ENCODE measurements at regions not wholly inside any gene's neighbourhood (a gene's known extent, or its start where the extent isn't known, plus 50 kb on each side); places are given as distances from the start of the nearest gene placed in this dataset.

DNA sequence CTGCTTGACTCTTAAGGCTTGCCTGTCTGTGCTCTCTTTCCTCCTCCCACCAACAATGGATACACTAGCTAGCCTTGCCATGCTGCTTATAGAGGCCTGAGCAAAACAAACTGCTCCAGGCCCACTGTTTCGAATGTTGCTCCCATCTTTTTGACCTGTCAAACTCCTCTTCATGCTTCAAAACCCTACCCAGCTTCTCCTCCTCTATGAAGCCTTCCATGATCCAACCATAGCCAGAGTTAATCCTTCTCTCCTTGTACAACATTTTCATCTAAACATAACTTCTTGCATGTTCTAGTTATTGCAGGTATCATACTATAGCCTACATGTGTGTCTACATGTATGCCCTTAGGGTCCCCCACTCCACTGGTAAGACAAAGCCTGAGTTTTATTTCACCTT is 426.7 kb upstream of the MGMT start:
- TF ChIP-seq, protein P1, sequence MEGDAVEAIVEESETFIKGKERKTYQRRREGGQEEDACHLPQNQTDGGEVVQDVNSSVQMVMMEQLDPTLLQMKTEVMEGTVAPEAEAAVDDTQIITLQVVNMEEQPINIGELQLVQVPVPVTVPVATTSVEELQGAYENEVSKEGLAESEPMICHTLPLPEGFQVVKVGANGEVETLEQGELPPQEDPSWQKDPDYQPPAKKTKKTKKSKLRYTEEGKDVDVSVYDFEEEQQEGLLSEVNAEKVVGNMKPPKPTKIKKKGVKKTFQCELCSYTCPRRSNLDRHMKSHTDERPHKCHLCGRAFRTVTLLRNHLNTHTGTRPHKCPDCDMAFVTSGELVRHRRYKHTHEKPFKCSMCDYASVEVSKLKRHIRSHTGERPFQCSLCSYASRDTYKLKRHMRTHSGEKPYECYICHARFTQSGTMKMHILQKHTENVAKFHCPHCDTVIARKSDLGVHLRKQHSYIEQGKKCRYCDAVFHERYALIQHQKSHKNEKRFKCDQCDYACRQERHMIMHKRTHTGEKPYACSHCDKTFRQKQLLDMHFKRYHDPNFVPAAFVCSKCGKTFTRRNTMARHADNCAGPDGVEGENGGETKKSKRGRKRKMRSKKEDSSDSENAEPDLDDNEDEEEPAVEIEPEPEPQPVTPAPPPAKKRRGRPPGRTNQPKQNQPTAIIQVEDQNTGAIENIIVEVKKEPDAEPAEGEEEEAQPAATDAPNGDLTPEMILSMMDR (IDR thresholded peaks at IDR 0.05; ENCODE audit: low read length, missing control alignments): no peak
- no peak overlapping the region for H3K4me3 ChIP-seq (replicated peaks; ENCODE audit: low read depth, low read length)
- DNase-seq (ENCODE audit: low read depth): no peak

DNA sequence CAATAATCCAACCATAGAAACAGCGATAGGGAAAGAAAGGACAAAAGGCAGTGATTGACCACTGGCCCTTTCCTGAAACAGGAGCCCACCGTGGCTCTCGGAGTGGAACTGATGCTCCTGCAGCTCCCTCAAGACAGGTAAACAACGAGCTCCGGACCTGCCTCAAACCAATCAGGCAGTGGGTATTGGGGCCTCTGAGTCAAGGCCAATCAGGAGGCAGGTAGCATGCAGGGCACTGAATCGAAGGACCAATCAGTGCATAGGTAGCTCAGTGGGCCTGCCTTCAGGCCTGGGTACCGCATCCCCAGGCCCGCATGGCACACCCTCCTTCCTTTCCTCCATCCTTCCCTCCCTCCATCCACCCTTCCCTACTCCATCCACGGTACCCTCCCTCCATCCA is 425.1 kb upstream of the MGMT start:
- no peak for DNase-seq (ENCODE audit: low read depth)

DNA sequence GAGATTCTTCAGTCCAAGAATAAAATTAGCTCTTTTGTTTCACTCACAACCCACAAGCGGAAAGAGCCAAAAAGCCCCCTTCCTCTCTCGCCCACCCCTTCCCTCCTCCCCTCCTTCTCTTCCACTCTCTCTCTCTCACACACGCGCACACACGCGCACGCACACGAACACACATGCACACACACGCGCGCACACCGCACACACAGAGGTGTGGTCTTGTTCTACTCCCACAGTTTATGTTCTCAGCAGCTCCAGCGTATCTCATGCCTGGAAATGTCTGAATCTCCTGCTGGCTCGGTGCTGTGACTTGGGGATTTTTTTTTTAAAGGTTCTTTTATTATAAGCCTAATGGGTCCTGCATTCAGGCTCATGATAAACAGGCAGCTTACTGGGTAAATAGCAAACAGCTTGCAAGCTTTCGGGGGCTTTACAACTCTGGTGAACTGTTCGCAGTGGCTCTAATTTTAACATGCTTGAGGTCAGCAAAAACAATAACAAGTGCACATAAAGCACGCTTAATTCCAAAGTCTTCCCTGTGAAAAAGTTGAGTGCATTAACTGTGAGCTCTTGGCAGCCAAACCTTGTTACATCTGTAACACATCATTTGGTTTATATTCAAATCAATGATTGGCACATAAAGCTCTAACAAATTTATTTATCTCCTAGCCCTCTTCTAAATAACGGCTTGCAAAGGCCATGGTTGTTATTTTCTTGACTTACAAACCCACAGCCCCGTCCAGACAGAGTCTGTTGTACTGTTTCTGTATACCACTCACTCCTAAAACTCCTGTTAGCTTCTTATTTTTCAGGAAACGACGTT is 424.1 kb upstream of the MGMT start:
- no peak for DNase-seq (ENCODE audit: low read depth)
- TF ChIP-seq, protein P1 (IDR thresholded peaks at IDR 0.05; ENCODE audit: low read length, missing control alignments): no peak
- H3K4me3 ChIP-seq (replicated peaks; ENCODE audit: low read depth, low read length): no peak overlapping the region

More for the DNA sequence above, 425.1 kb upstream of the MGMT start:
- H3K4me3 ChIP-seq (replicated peaks; ENCODE audit: low read depth, low read length): no peak overlapping the region
- TF ChIP-seq, protein P1 (IDR thresholded peaks at IDR 0.05; ENCODE audit: low read length, missing control alignments): no peak

DNA sequence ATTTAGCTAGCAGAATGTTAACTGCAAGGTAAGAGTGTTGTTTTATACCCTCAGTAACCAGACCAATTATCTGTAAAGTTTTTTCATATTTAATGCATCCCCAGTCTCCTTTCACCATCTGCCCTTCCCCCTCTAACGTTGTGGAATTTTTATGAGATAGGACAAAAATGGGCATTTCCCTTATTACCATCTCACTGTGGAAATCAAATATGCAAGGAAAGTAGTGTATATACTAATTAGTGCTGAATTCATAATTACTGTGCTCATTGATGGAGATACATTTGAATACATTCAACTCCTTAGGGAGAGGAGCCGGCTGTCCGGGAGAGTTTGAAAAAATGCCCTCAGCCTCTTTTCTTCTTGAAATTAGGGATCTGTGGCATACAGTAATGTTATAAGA is 423.4 kb upstream of the MGMT start:
- DNase-seq (ENCODE audit: low read depth): no peak

DNA sequence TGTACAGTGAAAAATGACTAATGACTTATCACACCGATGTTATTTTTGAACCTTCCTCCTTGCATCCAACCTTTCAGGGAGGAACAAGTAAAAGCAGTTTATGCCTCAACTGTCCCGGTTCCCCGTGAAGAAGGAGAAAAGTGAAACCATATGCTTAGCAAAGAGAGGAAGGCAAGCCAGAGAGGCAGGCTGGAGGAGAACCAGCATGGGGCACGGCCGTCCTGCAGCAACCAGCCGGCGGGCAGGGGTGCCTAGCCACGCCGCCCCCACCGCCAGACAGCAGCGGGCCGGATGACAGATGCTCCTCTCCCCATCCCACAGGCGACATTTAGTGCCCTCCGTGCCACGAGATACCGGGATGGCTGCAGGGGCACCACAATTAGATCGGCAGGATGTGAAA is 421.4 kb upstream of the MGMT start:
- no peak overlapping the region for H3K4me3 ChIP-seq (replicated peaks; ENCODE audit: low read depth, low read length)
- TF ChIP-seq, protein P1 (IDR thresholded peaks at IDR 0.05; ENCODE audit: low read length, missing control alignments): no peak
- no peak for DNase-seq (ENCODE audit: low read depth)

More for the DNA sequence above, 423.4 kb upstream of the MGMT start:
- H3K4me3 ChIP-seq (replicated peaks; ENCODE audit: low read depth, low read length): no peak overlapping the region
- TF ChIP-seq, protein P1 (IDR thresholded peaks at IDR 0.05; ENCODE audit: low read length, missing control alignments): no peak

DNA sequence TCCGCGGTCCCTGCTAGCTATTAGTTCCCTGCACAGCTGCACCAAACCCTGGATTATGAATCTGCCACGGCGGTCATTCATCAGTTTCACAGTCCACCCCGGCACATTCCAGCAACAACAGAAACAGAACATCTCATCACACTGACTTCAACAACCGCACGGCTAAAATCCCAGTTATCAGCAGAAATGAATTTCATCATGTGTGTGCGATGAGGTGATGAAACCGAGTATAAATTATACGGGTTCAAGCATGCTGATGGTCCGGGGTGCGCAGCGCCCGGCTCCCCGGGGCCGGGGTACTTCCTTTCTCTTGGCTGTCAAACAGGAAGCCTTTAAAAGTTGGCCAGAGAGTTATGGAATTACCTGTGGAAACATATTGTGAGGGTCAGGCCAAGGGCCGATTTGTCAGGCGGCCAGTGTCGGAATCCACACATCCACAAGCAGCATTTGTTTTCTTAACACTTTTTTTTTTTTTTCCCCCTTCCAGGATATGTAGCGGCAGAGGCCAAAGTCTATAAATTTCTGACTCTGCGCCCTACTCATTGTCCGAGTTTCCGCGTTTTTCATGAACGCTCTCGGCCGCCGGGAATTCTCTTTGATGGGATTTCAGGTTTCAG is 420.9 kb upstream of the MGMT start:
- H3K4me3 ChIP-seq (replicated peaks; ENCODE audit: low read depth, low read length): no peak overlapping the region
- TF ChIP-seq, protein P1 (IDR thresholded peaks at IDR 0.05; ENCODE audit: low read length, missing control alignments): no peak
- DNase-seq (ENCODE audit: low read depth): peak; percentile 31

All from fibroblast of pulmonary artery (primary cell).